ENCODE measurements at regions not wholly inside any gene's neighbourhood (a gene's known extent, or its start where the extent isn't known, plus 50 kb on each side); places are given as distances from the start of the nearest gene placed in this dataset.

DNA sequence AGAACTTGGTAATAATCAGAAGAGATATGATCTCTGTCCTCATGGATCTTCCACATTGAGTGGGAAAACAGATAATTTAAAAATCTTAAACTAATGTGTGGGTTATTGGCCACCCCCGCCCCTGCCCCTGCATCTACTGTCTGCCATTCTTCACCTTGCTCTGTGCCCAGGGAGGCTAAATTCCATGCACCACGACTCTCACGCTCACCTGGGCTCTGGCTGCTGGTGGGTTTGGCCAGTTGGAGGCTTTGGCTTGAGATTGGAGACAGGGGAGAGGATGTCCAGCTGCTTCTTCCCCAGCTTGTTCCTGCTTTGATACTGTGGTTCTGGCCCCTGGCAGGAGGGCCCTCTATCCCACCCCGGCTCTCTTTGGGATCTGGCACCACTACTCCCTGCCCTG, 127.9 kb downstream of the IRX5 start:
- no peaks in the 10 kb centered on the region for H3K4me1 ChIP-seq (ENCODE audit: control insufficient read depth in 2 of 2, insufficient read depth in 2 of 2, low read length in 2 of 2)
- no peak overlapping the region for H3K9ac ChIP-seq (ENCODE audit: low read length)
- WGBS (ENCODE audit: insufficient coverage), result 40% methylated on average over 2 of the region's 4 CpGs
- no peaks in the 10 kb centered on the region for H3K36me3 ChIP-seq (replicated peaks in 1 of 2; ENCODE audit: control extremely low read depth in 1 of 2, control insufficient read depth in 1 of 2, extremely low read depth in 1 of 2, insufficient read depth in 2 of 2, low read length in 1 of 2)
- DNase-seq (no peak), ATAC-seq (ENCODE audit: low read depth) (no peak)
- H3K4me2 ChIP-seq (replicated peaks; ENCODE audit: low read depth, low read length, poor library complexity, severe bottlenecking), result no peak overlapping the region
- no peak overlapping the region for H2AFZ ChIP-seq (ENCODE audit: insufficient read depth, low read depth, low read length, poor library complexity, severe bottlenecking)
- Mint-ChIP-seq H3K27ac (no peak overlapping the region), H3K4me3 (no peak overlapping the region), H3K9me3 (ENCODE audit: insufficient read depth) (no peaks in the 10 kb centered on the region), H3K4me1 (peaks cover 6% of the 10 kb centered on the region), H3K27me3 (peaks cover 67% of the 10 kb centered on the region)
- no peak for TF ChIP-seq EZH2 (IDR thresholded peaks at IDR 0.05; ENCODE audit: borderline replicate concordance, insufficient read depth, low read depth, low read length, poor library complexity, severe bottlenecking)
- TF ChIP-seq, protein P1, sequence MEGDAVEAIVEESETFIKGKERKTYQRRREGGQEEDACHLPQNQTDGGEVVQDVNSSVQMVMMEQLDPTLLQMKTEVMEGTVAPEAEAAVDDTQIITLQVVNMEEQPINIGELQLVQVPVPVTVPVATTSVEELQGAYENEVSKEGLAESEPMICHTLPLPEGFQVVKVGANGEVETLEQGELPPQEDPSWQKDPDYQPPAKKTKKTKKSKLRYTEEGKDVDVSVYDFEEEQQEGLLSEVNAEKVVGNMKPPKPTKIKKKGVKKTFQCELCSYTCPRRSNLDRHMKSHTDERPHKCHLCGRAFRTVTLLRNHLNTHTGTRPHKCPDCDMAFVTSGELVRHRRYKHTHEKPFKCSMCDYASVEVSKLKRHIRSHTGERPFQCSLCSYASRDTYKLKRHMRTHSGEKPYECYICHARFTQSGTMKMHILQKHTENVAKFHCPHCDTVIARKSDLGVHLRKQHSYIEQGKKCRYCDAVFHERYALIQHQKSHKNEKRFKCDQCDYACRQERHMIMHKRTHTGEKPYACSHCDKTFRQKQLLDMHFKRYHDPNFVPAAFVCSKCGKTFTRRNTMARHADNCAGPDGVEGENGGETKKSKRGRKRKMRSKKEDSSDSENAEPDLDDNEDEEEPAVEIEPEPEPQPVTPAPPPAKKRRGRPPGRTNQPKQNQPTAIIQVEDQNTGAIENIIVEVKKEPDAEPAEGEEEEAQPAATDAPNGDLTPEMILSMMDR (IDR thresholded peaks at IDR 0.05), result no peak
- H3K27me3 ChIP-seq (replicated peaks in 1 of 4; ENCODE audit: control extremely low read depth in 1 of 4, control insufficient read depth in 3 of 4, insufficient read depth in 4 of 4, low read length in 3 of 4), result peaks cover 0 to 33% (median 6%) of the 10 kb centered on the region in 4 experiments
- peaks cover 0 to 19% (median 0%) of the 10 kb centered on the region in 3 donors for H3K9me3 ChIP-seq (ENCODE audit: control extremely low read depth in 1 of 3, control insufficient read depth in 2 of 3, insufficient read depth in 1 of 3, low read length in 2 of 3)
- H4K20me1 ChIP-seq (ENCODE audit: control insufficient read depth, insufficient read depth, low read length, poor library complexity, severe bottlenecking), result no peaks in the 10 kb centered on the region
- no peaks in the 10 kb centered on the region for H3K79me2 ChIP-seq (ENCODE audit: control insufficient read depth, insufficient read depth, low read length)
- ChIA-PET CTCF (no interaction called here), POLR2A (no interaction called here)
- no peak overlapping the region for H3K4me3 ChIP-seq (ENCODE audit: control extremely low read depth in 1 of 5, extremely low read depth in 1 of 5, insufficient read depth in 1 of 5, low read depth in 2 of 5, low read length in 4 of 5)
- intact Hi-C loops (cut with micrococcal nuclease), result no loop called here
- H3K27ac ChIP-seq (ENCODE audit: low read length in 2 of 2), result no peak overlapping the region

DNA sequence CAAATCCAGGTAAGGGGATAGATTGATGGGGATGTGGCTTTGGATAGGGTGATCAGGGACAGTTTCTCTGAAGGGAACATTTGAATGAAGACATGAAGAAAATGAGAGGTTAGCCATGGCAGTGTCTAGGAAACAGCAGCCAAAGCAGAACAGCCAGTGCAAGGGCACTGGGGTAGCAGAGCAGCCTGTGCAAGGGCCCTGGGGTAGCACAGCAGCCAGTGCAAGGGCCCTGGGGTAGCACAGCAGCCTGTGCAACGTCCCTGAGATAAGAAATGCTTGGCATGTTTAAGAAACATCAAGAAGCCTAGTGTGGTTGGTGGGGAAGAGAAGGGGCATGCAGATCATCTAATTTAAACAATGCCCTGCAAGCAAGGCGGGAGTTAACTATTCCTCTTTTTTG, 128.5 kb downstream of the IRX5 start:
- no peaks in the 10 kb centered on the region for H3K79me2 ChIP-seq (ENCODE audit: control insufficient read depth, insufficient read depth, low read length)
- Mint-ChIP-seq H3K4me1 (peaks cover 6% of the 10 kb centered on the region), H3K27ac (no peak overlapping the region), H3K9me3 (ENCODE audit: insufficient read depth) (no peaks in the 10 kb centered on the region), H3K4me3 (no peak overlapping the region), H3K27me3 (peaks cover 64% of the 10 kb centered on the region)
- H3K27me3 ChIP-seq (replicated peaks in 1 of 4; ENCODE audit: control extremely low read depth in 1 of 4, control insufficient read depth in 3 of 4, insufficient read depth in 4 of 4, low read length in 3 of 4), result peaks cover 0 to 32% (median 6%) of the 10 kb centered on the region in 4 experiments
- TF ChIP-seq EZH2 (IDR thresholded peaks at IDR 0.05; ENCODE audit: borderline replicate concordance, insufficient read depth, low read depth, low read length, poor library complexity, severe bottlenecking), result no peak
- TF ChIP-seq, protein P1 (IDR thresholded peaks at IDR 0.05), result no peak
- no peak overlapping the region for H2AFZ ChIP-seq (ENCODE audit: insufficient read depth, low read depth, low read length, poor library complexity, severe bottlenecking)
- H3K27ac ChIP-seq (ENCODE audit: low read length in 2 of 2), result no peak overlapping the region
- H3K9ac ChIP-seq (ENCODE audit: low read length), result no peak overlapping the region
- no peaks in the 10 kb centered on the region for H4K20me1 ChIP-seq (ENCODE audit: control insufficient read depth, insufficient read depth, low read length, poor library complexity, severe bottlenecking)
- H3K4me1 ChIP-seq (ENCODE audit: control insufficient read depth in 2 of 2, insufficient read depth in 2 of 2, low read length in 2 of 2), result no peaks in the 10 kb centered on the region
- DNase-seq (no peak), ATAC-seq (ENCODE audit: low read depth) (no peak)
- no peak overlapping the region for H3K4me3 ChIP-seq (ENCODE audit: control extremely low read depth in 1 of 5, extremely low read depth in 1 of 5, insufficient read depth in 1 of 5, low read depth in 2 of 5, low read length in 4 of 5)
- H3K4me2 ChIP-seq (replicated peaks; ENCODE audit: low read depth, low read length, poor library complexity, severe bottlenecking), result no peak overlapping the region
- ChIA-PET POLR2A (no interaction called here), CTCF (no interaction called here)
- no peaks in the 10 kb centered on the region for H3K36me3 ChIP-seq (replicated peaks in 1 of 2; ENCODE audit: control extremely low read depth in 1 of 2, control insufficient read depth in 1 of 2, extremely low read depth in 1 of 2, insufficient read depth in 2 of 2, low read length in 1 of 2)
- intact Hi-C loops (cut with micrococcal nuclease), result no loop called here
- H3K9me3 ChIP-seq (ENCODE audit: control extremely low read depth in 1 of 3, control insufficient read depth in 2 of 3, insufficient read depth in 1 of 3, low read length in 2 of 3), result peaks cover 0 to 19% (median 0%) of the 10 kb centered on the region in 3 donors
- 67% methylated on average over 1 of the region's 2 CpGs for WGBS (ENCODE audit: insufficient coverage)
